GM19372 (cell line): ENCODE measurements at regions not wholly inside any gene's neighbourhood (a gene's known extent, or its start where the extent isn't known, plus 50 kb on each side); places are given as distances from the start of the nearest gene placed in this dataset.
"Not testable (repeated sequence)": the region's sequence is repeated elsewhere in the genome, so short reads cannot be mapped to it uniquely, and the experiment has no call there.

Experiments
- ATAC-seq: cut with Tn5 transposase; IDR thresholded peaks from one replicate; pipeline ENCODE4 v1.9.1; 2021; ENCODE audit warnings: mild to moderate bottlenecking, low read depth, moderate library complexity; ENCODE audit not compliant: unreplicated experiment

DNA sequence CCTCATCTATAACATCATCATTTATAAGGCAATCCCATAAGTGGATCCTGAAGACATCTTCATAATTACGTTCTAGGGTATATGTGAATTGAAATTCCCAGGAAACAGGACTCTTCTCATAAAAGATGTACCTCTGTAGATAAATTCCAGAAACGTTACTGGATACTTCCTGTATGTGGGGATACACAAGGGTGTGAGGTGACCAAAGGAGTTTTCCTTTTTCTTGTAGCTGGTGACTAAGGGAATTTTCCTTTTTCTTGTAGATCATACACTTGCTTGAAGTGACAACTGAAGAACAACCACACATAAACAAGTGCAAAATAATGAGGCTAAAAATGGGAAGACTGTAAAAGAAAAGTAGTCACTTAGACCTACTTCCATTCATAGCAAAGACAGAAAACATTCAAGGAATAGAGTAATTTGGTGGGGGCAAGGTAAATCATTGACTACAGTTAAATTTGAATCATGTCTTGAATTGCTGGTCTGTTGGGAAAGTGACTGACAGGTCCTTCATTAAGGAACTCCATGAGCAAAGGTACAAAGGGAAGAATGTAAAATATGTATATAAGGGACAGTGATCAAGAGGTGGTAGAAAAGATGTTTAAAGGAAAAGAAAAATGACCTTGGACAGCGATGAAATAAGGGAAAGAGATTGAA lies 53.2 kb upstream of the UBE2E3 start:
- ATAC-seq = no peak

DNA sequence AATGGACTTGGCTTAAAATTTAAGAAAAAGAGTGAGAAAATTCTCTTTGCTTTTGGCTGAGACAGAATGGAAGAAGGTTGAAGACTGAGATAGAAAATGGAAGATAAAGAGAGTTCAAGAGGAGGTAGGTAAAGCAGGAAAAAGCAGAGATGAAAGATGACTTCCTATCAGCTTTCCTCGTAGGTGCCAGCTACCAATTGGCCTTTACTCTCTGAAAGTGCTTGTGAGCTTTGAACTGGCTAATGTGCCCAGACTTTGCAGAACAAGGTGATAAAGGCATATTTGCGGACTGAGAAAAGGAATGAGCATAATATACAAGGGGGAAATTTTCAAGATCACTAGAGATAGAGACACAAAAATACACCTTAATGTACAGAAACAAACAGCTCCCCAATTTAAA lies 54.7 kb upstream of the UBE2E3 start:
- no peak for ATAC-seq

DNA sequence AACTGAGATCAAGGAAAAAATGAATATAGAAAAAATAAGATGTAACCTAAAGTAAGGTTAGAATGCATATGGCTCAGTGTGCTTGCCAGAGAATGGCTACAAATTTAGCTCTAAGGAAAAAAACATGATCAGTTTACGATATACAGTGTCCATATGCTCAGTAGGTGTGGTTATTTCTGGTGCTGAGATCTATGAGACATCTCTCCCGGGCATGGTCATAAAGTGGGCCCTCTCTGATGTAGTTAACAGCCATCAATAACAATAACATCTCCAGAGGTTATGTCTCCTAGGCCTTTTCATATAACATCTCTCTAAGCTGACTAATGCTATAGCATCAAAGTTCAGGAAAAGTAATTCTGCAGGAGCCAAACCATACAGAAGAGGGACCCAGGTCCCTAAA lies 56.3 kb upstream of the UBE2E3 start:
- ATAC-seq = no peak

DNA sequence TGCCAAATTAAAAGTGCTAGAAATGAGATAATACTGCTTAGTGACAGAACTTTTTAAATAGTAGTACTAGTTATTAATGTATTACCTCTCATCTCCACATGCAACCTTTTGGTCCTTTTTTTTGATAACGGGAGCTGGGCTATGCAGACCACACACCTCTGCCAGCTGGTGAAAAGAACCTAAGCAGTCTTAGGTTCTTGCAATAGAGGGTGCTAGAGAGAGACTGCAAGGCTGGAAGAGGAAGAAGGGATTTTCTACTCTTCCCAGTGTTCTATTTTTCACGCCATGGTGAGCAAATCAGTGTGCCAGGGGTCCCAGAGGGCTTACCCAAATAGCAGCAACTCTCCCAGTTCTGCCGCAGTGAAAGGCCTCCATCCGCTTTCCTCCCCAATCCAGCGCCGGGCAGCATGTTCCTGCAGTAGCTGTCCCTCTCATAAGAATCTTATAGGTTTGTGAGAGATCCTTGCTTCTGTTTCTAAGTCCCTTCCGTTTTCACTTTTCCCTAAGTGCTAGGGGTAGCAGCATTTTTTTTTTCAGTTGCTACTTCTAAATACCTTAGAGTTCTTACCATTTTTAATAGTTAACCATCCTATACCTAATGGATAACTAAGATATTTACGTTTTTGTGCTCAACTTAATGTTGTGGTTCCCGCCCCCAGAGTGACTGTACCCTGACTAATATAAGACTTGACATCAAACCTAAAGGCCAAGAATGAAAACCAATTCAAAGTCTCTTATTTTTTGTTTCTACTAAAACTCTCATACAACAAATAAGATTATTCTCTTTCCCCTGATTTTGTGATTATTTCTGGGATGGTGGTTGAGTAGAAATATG lies 69.4 kb upstream of the UBE2E3 start:
- ATAC-seq = no peak

DNA sequence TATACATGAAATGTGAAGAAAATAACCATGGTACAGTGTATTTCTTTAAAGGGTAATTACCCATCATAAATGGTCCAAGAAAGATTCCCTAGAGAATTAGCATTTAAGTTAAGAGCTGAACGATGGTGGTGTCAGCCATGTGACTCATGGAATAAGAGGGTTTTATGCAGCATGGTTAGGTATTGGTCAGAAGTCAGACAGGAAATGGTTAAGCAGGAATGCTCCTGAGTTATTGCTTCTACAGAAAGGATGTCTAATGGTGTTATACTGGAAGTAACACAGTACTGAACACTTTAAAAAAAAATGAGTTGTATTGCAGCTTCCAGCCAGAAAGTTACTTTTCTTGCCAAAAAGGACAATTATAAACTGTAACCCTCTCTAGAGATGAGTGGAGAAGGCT lies 72.7 kb upstream of the UBE2E3 start:
- no peak for ATAC-seq

DNA sequence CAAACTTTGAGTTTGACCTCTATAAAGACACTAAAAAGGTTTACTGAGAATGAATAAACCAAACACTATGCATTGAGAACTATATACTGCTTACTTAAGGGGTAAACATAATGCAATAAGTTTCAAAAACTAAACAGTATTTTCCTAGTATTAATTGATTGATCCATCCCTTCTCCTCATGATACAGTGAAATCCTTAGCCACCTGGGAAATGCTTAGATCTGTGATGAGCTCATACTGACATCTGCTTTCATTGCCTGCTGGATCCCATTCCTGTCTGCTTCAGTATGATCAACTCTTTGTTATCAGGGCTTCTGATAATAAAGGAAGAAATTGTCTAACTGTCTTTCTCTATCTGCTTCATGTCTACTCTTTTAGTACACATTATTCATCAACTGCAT lies 74.9 kb upstream of the UBE2E3 start:
- ATAC-seq = no peak

DNA sequence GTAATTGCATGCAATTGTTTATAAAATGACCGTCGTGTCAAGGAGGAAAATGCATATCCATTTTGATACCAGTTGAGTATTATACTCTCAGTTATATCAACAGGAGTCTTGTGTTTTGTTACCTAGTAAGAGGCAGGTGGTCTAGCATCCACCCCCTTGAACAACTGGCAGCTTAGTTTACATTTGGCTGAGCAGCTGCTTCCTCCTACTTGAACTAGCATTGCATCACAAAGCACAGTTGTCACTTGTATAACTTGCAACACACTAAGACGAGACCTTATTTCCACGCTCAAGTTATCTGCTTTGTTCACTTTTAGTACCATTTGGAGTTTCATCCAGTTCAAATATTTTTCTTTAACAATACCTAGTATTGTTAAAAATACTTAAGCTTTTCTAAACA lies 75.4 kb upstream of the UBE2E3 start:
- ATAC-seq = no peak

DNA sequence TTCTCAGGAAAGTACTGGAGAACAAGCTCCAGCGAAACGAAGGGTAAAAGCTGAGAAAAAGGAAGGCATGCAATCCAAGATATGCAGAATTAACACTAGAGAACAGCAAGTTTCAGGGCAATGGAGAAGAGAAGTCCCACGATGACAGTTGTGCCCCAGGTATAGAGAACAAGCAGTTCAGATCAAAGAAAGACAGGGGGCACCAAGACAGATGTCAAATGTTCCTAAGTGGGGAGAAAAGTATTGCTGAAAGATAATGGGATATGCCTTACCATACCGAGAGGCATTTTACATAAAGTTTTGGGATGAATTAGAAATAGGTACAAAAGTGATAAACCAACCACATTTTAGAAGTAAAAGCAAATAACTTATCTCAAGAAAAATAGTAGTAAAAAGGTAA lies 79.1 kb upstream of the UBE2E3 start:
- no peak for ATAC-seq

DNA sequence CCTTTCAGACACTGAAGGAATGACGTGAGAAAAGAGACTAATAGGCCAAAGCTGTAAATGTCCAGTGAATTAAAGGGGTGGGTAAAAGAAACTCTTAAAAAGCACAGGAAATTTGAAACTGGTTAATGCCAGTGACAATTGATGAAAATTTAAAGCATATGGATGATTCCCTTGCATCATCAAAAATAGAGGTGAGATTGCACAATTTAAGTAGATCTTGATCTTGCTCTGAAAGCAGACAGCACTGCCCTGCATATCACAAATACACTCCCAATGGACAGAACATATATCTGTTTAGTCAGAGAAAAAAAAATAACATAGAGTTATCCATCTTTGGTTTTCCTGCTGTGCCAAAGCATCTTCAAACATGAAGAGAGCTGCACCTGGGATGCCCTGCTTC lies 86.7 kb upstream of the UBE2E3 start:
- ATAC-seq = no peak

DNA sequence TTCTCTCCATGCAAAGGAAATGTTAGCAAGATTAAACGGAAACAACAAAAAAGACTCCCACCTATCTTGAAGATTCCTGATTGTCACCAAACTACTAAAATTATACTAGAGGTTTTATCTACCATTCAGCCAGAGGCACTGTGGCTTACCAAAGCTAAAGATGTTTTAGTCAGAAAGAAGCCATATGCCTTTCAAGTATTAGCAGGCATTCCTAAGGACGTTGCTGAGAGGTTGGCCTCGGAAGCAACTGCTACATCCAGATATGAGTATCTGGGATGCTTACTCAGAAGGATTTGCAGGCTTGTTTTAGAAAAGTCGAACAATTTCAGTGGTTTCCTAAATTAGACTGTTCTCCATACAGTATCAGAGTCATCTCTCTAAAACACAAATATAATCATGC lies 88.3 kb upstream of the UBE2E3 start:
- no peak for ATAC-seq

DNA sequence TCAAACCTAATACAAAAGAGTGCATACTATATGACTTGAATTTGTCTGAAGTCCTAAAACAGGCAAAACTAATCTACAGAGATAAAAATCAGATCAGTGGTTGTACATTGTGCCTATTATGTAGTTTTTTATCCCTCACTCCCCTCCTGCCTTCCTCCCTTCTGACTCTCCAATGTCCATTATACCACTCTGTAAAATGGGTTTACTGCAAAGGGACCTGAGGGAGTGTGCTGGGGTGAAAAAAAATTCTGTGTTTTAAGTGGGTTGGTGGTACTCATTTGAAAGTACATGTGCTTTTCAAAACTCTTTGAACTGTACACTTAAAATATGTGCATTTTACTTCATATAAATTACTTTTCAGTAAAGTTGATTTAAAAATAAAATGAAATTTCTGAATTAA lies 89.0 kb upstream of the UBE2E3 start:
- no peak for ATAC-seq

DNA sequence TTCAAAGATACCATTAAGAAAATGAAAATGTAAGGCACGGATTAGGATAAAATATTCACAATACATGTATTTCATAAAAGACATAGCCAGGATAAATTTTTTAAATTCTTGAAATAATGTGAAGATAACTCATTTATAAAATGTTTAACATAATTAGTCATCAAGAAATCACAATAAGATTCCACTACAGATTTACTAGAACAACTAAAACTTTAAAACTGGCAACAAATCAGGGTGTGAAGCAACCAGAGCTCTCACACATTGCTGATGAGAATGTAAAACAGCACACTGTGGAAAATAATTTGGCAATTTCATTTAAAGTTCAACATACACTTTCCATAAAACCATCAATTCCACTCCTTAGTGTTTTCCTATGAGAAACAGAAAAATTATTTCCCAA lies 89.6 kb upstream of the UBE2E3 start:
- ATAC-seq = no peak

DNA sequence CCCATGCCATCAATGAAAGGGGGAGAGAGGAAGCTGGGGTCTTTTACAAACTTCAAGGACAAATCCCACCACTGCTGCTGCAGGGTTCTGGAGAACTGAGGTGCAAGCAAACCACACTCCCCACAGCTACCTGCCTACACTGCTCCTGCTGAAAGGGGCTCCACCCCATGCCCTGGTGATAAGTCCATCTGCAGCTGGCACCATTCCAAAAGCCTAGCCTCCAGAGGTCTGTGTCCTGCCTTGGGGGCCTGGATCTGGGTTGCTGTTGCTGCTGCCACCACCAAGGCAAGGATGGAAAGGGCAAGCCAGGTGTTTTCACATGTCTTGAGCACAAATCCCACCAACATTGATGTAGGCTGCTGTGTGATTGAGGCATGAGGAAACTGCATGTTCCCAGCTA lies 97.4 kb upstream of the UBE2E3 start:
- no peak for ATAC-seq

DNA sequence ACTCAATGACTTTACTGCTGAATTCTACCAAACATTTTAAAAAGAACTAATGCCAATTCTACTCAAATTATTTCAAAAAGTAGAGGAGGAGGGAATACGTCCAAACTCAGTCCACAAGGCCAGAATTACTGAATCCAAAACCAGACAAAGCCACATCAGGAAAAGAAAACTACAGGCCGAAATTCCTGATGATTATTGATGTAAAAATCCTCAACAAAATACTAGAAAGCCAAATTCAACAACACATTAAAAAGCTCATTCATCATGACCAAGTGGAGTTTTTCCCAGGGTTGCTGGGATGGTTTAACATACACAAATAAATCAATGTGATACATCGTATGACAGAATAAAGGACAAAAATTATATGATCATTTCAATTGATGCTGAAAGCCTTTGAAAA lies 103.9 kb upstream of the UBE2E3 start:
- ATAC-seq = no peak

DNA sequence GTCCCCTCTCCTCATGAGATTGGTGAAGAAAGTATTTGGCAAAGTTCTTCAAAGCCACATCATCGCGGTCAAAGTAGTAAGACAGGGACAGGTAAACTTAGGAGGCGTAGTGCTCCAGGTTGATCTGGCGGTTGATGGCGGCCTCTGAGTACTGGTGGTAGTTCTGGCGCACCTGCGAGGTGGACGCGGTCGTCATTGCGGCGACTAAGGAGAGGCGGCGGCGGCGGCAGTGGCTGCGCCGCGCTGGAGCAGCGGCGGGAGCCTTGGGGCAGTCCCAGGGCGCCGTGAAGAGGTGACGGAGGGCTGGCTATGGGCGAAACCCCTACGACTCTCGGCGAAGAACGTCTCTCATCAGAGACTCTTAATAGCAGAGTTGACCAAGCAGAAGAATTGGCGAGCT lies 107.2 kb upstream of the UBE2E3 start:
- ATAC-seq = no peak

DNA sequence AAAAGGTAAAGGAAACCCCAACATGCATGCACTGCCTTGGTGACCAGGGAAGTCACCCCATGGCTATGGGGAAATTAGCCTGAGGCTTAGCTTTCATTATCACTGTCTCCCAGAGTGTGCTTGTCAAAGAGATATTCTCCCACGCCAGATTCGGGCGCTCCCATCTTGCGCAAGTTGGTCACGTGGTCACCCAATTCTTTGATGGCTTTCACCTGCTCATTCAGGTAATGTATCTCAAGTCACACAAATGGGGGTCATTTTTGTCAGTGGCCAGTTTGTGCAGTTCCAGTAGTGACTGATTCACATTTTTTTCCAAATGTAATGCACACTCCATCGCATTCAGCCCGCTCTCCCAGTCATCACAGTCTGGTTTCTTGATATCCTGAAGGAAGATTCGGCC lies 107.6 kb upstream of the UBE2E3 start:
- ATAC-seq = not testable (repeated sequence)

DNA sequence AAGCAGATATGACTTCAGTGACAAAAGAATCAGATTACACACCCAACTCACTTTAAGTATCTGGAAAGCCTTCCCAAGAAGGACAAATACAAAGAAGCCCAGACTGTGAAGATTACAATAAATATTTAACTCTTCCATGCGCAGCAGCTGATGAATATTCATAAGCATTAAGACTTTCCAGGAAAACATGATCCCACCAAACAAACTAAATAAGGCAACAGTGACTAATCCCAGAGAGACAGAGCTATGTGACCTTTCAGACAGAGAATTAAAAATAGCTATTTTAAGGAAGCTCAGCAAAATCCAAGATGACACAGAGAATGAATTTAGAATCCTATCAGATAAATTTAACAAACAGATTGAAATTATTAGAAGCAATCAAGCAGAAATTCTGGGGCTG lies 108.2 kb upstream of the UBE2E3 start:
- no peak for ATAC-seq

DNA sequence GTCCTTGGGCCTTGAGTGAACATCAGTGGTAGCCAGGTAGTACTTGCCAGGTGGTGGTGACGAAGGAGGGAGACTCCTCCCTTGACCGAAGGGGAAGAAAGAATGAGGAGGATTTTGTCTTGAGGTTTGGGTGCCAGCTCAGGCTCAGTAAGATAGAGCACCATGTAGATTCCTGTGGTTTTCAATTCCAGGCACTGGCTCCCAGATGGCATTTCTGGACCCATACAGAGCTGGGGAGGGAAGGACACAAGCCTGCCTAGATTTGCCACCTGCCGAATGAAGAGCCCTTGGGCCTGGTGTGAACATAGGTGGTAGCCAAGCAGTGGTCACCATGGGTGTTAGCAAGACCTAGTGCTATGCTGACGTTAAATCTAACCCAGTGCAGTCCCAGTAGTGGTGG lies 108.8 kb upstream of the UBE2E3 start:
- ATAC-seq = no peak

DNA sequence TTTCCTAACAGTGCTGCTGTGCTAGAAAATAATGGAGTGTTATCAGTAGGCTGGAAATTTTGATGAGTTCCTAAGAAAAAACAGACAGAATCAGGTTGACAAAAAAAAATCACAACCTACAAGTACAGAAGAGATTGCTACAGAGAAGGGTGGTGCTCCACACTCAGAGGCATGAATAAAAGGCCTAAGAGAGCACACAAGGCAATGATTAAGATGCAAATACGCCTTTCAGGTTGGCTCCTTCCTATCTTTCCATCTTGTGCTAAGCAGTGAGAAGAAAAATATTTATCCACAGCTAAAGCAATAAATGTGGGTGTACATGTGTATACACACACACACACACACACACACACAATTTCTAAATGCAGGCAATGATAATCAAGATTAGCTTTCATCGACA lies 130.6 kb upstream of the UBE2E3 start:
- ATAC-seq = no peak

DNA sequence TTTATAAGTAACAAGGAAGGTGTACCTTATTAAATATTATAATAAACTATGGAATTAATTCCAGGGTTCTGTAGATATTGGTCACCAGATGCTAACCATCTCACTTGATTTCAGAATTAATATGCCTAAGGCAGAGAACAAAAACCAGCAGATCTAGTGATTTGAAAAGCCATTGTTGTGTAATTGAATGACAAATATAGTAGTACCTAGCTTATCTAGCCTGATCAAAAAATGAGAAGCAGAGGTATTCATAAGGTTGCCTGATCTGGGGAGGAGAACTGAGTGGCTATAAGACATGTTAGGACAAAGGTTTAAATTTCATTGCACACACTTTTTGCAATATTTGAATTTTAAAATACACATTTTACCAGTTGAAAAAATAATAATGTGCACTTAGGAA lies 132.0 kb upstream of the UBE2E3 start:
- no peak for ATAC-seq

DNA sequence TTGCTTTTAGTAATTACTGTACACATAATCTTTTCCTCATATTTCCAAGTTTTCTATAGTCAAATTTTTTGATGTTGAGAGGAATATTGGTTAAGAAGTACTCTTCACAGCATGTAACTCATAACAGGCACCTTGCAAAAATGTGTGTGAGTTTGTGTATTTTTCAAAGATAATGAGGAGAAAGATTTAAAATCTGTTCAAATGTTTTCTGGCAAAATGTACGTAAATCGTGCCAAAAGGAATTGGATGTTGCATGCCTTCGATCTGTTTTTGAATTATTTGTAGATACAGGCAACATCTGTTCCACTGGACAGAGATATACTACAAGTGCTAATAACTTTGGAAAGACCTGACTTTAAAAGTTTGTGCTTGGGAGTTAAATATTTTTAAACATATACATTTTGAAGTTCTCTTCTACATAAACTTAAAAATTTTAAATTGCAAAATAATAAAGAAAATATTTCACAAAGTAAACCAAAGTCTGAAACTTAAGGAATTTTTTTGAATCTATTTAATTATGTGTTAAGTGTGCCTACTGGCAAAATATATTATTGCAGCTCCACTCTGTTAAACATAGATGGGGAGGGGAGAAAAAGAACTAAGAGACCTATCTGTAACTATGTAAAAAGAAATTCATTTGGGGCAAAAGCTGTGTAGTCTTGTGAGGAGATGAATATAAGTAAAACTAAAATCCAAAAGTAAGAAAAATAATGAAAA lies 133.5 kb upstream of the UBE2E3 start:
- no peak for ATAC-seq

DNA sequence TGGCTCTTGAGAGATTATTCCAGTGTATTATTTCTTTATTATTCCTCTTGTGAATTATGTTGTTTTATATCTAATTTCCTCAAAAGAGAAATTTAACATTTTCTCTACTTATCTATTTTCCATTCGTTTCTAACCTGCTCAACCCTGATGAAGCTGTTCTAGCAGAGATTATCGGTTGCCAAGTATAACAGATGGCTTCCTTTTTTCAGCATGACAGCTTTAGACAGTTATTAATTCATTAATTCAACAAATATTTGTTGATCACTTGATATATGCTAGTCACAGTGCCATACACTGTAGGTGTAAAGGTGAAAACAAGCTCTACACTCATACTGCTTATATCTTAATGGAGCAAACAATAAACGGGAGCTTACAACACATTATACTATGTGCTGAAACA lies 137.9 kb upstream of the UBE2E3 start:
- ATAC-seq = no peak
